ENCODE measurements at regions not wholly inside any gene's neighbourhood (a gene's known extent, or its start where the extent isn't known, plus 50 kb on each side); places are given as distances from the start of the nearest gene placed in this dataset.
A peak's percentile ranks its signal among the peaks of the same experiment; 100 is the strongest.

- Mint-ChIP-seq H3K9me3 (no peaks in the 10 kb centered on the region), H3K4me1 (peaks cover 39% of the 10 kb centered on the region), H3K36me3 (ENCODE audit: low read depth) (peaks cover 4% of the 10 kb centered on the region), H3K27ac (peak overlapping the region; percentile 54), H3K27me3 (peaks cover 10% of the 10 kb centered on the region), H3K4me3 (peak overlapping the region; percentile 51)
- CTCF ChIA-PET, result interaction anchor here (1.3 to 2.3 kb wide), 2 partner anchors 175 to 231 kb away, joined by 3 to 7 read pairs; partner anchors contain the start of gene IL6
- intact Hi-C loops (cut with micrococcal nuclease), result no loop called here
- ATAC-seq (ENCODE audit: low read depth), result peak; percentile 82
- POLR2A ChIA-PET, result interaction anchor here (1.0 kb wide), 1 partner anchor 13 kb away, joined by 5 read pairs; no protein-coding TSS in a partner anchor
- DNase-seq, result no peak
- no peak for TF ChIP-seq CTCF (IDR thresholded peaks at IDR 0.05)
Measured at GRCh38 chr7:22551768-22552513, 52.0 kb upstream of the STEAP1B start.

GRCh38 chr7:22550514-22551030 is 50.6 kb upstream of the STEAP1B start:
- ChIA-PET POLR2A (no interaction called here), CTCF (interaction anchor here (0.5 to 2.3 kb wide), 4 partner anchors 9 to 232 kb away, joined by 3 to 7 read pairs (median 4); partner anchors contain the start of gene IL6)
- Mint-ChIP-seq H3K27me3 (peaks cover 10% of the 10 kb centered on the region), H3K36me3 (ENCODE audit: low read depth) (peaks cover 1% of the 10 kb centered on the region), H3K4me1 (peaks cover 39% of the 10 kb centered on the region), H3K27ac (peak overlapping the region; percentile 28), H3K4me3 (peak overlapping the region; percentile 83), H3K9me3 (no peaks in the 10 kb centered on the region)
- TF ChIP-seq CTCF (IDR thresholded peaks at IDR 0.05), result no peak
- intact Hi-C loops (cut with micrococcal nuclease), result no loop called here
- DNase-seq (no peak), ATAC-seq (ENCODE audit: low read depth) (no peak)

- peak; percentile 46 for DNase-seq
- Mint-ChIP-seq H3K4me1 (peaks cover 39% of the 10 kb centered on the region), H3K36me3 (ENCODE audit: low read depth) (peaks cover 1% of the 10 kb centered on the region), H3K27ac (peak overlapping the region; percentile 38), H3K27me3 (peaks cover 10% of the 10 kb centered on the region), H3K9me3 (no peaks in the 10 kb centered on the region), H3K4me3 (peak overlapping the region; percentile 83)
- no peak for TF ChIP-seq CTCF (IDR thresholded peaks at IDR 0.05)
- ChIA-PET POLR2A (no interaction called here), CTCF (interaction anchor here (0.5 to 2.3 kb wide), 4 partner anchors 9 to 233 kb away, joined by 3 to 7 read pairs (median 4); partner anchors contain the start of gene IL6)
- intact Hi-C loops (cut with micrococcal nuclease), result no loop called here
- peak; percentile 63 for ATAC-seq (ENCODE audit: low read depth)
Measured at GRCh38 chr7:22549667-22550513, 49.9 kb upstream of the STEAP1B start.

Data from activated B cell treated with CpG ODN at 0.5 μM for 24 hours (primary cell).